Testis (tissue), 2 donors: ENCODE measurements at regions not wholly inside any gene's neighbourhood (a gene's known extent, or its start where the extent isn't known, plus 50 kb on each side); places are given as distances from the start of the nearest gene placed in this dataset.

Experiments used
- DNase-seq: peaks from one replicate; pipeline ENCODE4 v3.0.0-alpha.2; 2019
- H3K27ac ChIP-seq, 2 donors: fragments of 200-600 bp; sonication (generic); one replicate each; pipeline ENCODE4 v1.5.1; 2019
- H3K27me3 ChIP-seq: fragments of 200-600 bp; sonication (generic); one replicate; pipeline ENCODE4 v1.5.1; 2019
- H3K36me3 ChIP-seq: fragments of 200-600 bp; sonication (generic); one replicate; pipeline ENCODE4 v1.5.1; 2017; ENCODE audit warnings: low read depth; ENCODE audit errors: missing control alignments
- H3K4me1 ChIP-seq: fragments of 200-600 bp; sonication (generic); one replicate; pipeline ENCODE4 v1.5.1; 2019
- H3K4me3 ChIP-seq, 2 donors: fragments of 200-600 bp; sonication (generic); one replicate each; pipeline ENCODE4 v1.5.1; 2017 to 2019
- H3K9me3 ChIP-seq: fragments of 200-600 bp; sonication (generic); one replicate; pipeline ENCODE4 v1.5.1; 2017
- CTCF ChIP-seq, 3 experiments: fragments of 450-650 bp in 2 of 3; fragments of 200-600 bp in 1 of 3; sonication (generic) in 1 of 3; IDR thresholded peaks; one replicate each; pipeline ENCODE4 v1.5.1; 2016 to 2019; ENCODE audit warnings: antibody characterized with exemption in 3 of 3, mild to moderate bottlenecking in 2 of 3, moderate library complexity in 1 of 3
- POLR2A ChIP-seq: fragments of 450-650 bp; IDR thresholded peaks from one replicate; pipeline ENCODE4 v1.6.1; 2017; ENCODE audit warnings: antibody characterized with exemption, mild to moderate bottlenecking, moderate library complexity
- WGBS, 2 donors: methylation state at CpG; one replicate each; pipeline ENCODE4 v1.1.5; 2018; 5-methylcytosine and 5-hydroxymethylcytosine counted together
- intact Hi-C: fragments of 100-400 bp; cut with DNase I; formaldehyde crosslinking; loops from one replicate; pipeline ENCODE4 v1.15.1; 2023; ENCODE audit warnings: low total_unique reads

GRCh38 chr5:155838394-155838793 lies 488.6 kb upstream of the SGCD start:
- Histone ChIP-seq H3K9me3 (no peaks in the 10 kb centered on the region), H3K36me3 (no peaks in the 10 kb centered on the region), H3K4me1 (no peaks in the 10 kb centered on the region), H3K4me3 (no peak overlapping the region), H3K27me3 (no peaks in the 10 kb centered on the region), H3K27ac (no peak overlapping the region)
- WGBS, 2 donors: 89 to 93% methylated on average over 2 of the region's 2 CpGs
- DNase-seq: no peak
- intact Hi-C loops: no loop called here
- TF ChIP-seq POLR2A (no peak), CTCF (IDR thresholded peaks at IDR 0.05) (no peak)

GRCh38 chr5:155839251-155840037 lies 487.5 kb upstream of the SGCD start:
- no peaks in the 10 kb centered on the region for H3K9me3 ChIP-seq
- intact Hi-C loops: no loop called here
- TF ChIP-seq CTCF (IDR thresholded peaks at IDR 0.05) (no peak), POLR2A (no peak)
- no peak for DNase-seq
- 76 to 79% methylated on average over 5 of the region's 5 CpGs for WGBS, 2 donors
- no peaks in the 10 kb centered on the region for H3K27me3 ChIP-seq
- H3K4me1 ChIP-seq: no peaks in the 10 kb centered on the region
- no peak overlapping the region for H3K27ac ChIP-seq
- H3K36me3 ChIP-seq: no peaks in the 10 kb centered on the region
- H3K4me3 ChIP-seq: no peak overlapping the region

GRCh38 chr5:155844542-155844941 lies 482.4 kb upstream of the SGCD start:
- DNase-seq: no peak
- no peaks in the 10 kb centered on the region for H3K9me3 ChIP-seq
- intact Hi-C loops: no loop called here
- TF ChIP-seq POLR2A (no peak), CTCF (IDR thresholded peaks at IDR 0.05) (no peak)
- H3K4me1 ChIP-seq: no peaks in the 10 kb centered on the region
- no peaks in the 10 kb centered on the region for H3K36me3 ChIP-seq
- WGBS, 2 donors: 86 to 90% methylated on average over 4 of the region's 4 CpGs
- no peaks in the 10 kb centered on the region for H3K27me3 ChIP-seq
- H3K4me3 ChIP-seq: no peak overlapping the region
- H3K27ac ChIP-seq: no peak overlapping the region

- intact Hi-C loops: no loop called here
- WGBS, 2 donors: 79 to 87% methylated on average over 3 of the region's 3 CpGs
- TF ChIP-seq POLR2A (no peak), CTCF (IDR thresholded peaks at IDR 0.05) (no peak)
- H3K27me3 ChIP-seq: no peaks in the 10 kb centered on the region
- H3K4me3 ChIP-seq: no peak overlapping the region
- DNase-seq: no peak
- no peaks in the 10 kb centered on the region for H3K9me3 ChIP-seq
- H3K27ac ChIP-seq: no peak overlapping the region
- H3K36me3 ChIP-seq: no peaks in the 10 kb centered on the region
- H3K4me1 ChIP-seq: no peaks in the 10 kb centered on the region
Measured at GRCh38 chr5:155850370-155850769, 476.6 kb upstream of the SGCD start.

- Histone ChIP-seq H3K4me3 (no peak overlapping the region), H3K27me3 (no peaks in the 10 kb centered on the region), H3K36me3 (no peaks in the 10 kb centered on the region), H3K4me1 (no peaks in the 10 kb centered on the region), H3K9me3 (no peaks in the 10 kb centered on the region), H3K27ac (no peak overlapping the region)
- WGBS, 2 donors: 82 to 88% methylated on average over 3 of the region's 3 CpGs
- no peak for TF ChIP-seq POLR2A
- no peak for TF ChIP-seq CTCF (IDR thresholded peaks at IDR 0.05)
- no peak for DNase-seq
- intact Hi-C loops: no loop called here
Measured at GRCh38 chr5:155866971-155867370, 460.0 kb upstream of the SGCD start.
